ENCODE measurements at regions not wholly inside any gene's neighbourhood (a gene's known extent, or its start where the extent isn't known, plus 50 kb on each side); places are given as distances from the start of the nearest gene placed in this dataset.
"Not testable (repeated sequence)": the region's sequence is repeated elsewhere in the genome, so short reads cannot be mapped to it uniquely, and the experiment has no call there.

DNA sequence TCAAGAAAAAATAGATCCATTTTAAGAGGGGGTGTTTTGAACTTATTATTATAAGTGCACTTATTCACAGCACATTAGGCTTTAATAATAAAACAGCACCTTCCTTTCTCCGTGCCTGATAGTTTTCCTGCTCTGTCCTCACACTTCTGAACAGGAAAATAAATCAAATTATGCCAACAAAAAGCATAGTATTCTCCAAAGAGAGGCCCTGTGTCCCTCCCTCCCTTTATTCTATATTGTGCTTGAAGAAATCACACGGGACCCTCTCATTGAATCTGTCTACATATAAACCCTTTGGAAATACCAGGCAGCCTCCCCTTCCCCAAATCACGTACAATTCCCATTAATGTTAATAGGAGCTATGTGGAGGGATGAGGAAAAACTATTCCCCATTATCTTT lies 462.9 kb upstream of the NRSN1 start:
- DNase-seq (ENCODE audit: low spot score), result no peak
- Histone ChIP-seq H3K4me3 (no peak overlapping the region), H3K27ac (no peak overlapping the region)
- TF ChIP-seq CTCF (IDR thresholded peaks at IDR 0.05), result no peak

DNA sequence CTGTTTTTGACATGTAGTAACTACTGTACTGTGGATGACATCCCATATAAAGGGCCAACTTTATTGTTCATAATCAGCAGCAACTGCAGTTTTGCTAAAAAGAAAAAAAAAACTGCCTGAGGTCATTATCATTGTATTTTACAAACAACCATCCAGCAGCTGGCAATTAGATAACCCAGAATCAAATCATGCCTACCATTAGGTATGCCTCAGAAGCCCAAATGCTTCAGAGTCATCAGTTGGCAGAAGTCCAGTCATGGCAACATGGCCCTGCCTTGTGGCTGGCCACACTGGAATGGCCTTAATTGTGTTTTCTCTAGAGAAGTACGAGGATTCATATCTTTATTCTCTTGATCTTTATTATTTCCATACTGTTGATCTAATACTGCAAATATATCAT lies 462.4 kb upstream of the NRSN1 start:
- H3K27ac ChIP-seq, result no peak overlapping the region
- DNase-seq (ENCODE audit: low spot score), result no peak
- TF ChIP-seq CTCF (IDR thresholded peaks at IDR 0.05), result no peak
- H3K4me3 ChIP-seq, result no peak overlapping the region

- DNase-seq (ENCODE audit: low spot score); H3K4me3 ChIP-seq; H3K27ac ChIP-seq: not testable (repeated sequence)
These were observed 460.1 kb upstream of the NRSN1 start for GRCh38 chr6:23665911-23666310.

- no peak for DNase-seq (ENCODE audit: low spot score)
- no peak for TF ChIP-seq CTCF (IDR thresholded peaks at IDR 0.05)
- no peak overlapping the region for H3K4me3 ChIP-seq
- H3K27ac ChIP-seq, result no peak overlapping the region
These were observed 453.3 kb upstream of the NRSN1 start for GRCh38 chr6:23672737-23673136.

DNA sequence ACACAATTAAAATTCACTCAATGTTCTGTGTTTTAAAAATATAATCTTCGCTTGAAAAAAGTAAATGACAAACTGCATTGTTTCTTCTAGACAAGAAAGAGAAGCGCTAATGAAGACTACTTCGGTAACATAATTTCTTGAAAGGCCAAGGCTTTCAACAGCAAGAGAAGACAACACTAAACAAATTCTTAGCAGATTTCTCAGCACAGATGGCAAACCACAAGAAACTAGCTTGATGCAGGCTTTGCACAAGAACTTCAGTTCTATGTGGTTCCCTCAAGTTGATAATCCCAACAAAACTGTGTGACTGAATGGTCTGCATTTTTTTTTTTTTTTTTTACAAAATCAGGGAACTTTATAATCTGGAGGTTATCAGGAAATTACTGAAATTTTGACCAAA lies 447.4 kb upstream of the NRSN1 start:
- Histone ChIP-seq H3K4me3 (no peak overlapping the region), H3K27ac (no peak overlapping the region)
- TF ChIP-seq CTCF (IDR thresholded peaks at IDR 0.05), result no peak
- no peak for DNase-seq (ENCODE audit: low spot score)

DNA sequence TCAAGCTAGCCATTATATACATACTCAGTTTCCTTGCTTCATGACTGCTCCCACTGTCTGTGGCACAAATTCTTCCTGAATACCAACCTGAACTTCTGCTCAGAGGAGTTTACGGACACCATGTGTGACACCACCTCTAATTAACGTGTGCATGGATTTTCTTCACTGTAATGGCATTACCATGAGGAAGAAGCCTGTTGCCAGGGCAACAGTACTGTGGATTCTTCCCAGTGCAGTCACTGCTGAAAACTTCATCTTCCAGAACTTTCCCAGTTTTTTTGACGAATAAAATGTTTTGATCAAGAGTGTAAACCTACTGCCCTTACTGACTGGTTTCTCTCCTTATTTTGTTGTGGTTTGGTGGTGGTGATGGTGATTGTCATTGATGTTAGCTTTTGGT lies 444.3 kb upstream of the NRSN1 start:
- no peak for DNase-seq (ENCODE audit: low spot score)
- H3K4me3 ChIP-seq, result no peak overlapping the region
- no peak overlapping the region for H3K27ac ChIP-seq
- no peak for TF ChIP-seq CTCF (IDR thresholded peaks at IDR 0.05)

- no peak overlapping the region for H3K27ac ChIP-seq
- TF ChIP-seq CTCF (IDR thresholded peaks at IDR 0.05), result no peak
- DNase-seq (ENCODE audit: low spot score), result no peak
- no peak overlapping the region for H3K4me3 ChIP-seq
These were observed 437.4 kb upstream of the NRSN1 start for GRCh38 chr6:23688650-23689049.

GRCh38 chr6:23690453-23691049 lies 435.5 kb upstream of the NRSN1 start:
- no peak for DNase-seq (ENCODE audit: low spot score)
- TF ChIP-seq CTCF (IDR thresholded peaks at IDR 0.05), result no peak

More at GRCh38 chr6:23690453-23691049, 435.5 kb upstream of the NRSN1 start:
- Histone ChIP-seq H3K27ac (no peak overlapping the region), H3K4me3 (no peak overlapping the region)

All from coronary artery (tissue), 2 donors.